CD4-positive, alpha-beta T cell treated with Interleukin-4 for 1 hour (primary cell): ENCODE measurements at regions not wholly inside any gene's neighbourhood (a gene's known extent, or its start where the extent isn't known, plus 50 kb on each side); places are given as distances from the start of the nearest gene placed in this dataset.

Experiments
- DNase-seq, 2 donors: peaks; one replicate each; pipeline ENCODE4 v3.0.0-alpha.2; 2020 to 2022

DNA sequence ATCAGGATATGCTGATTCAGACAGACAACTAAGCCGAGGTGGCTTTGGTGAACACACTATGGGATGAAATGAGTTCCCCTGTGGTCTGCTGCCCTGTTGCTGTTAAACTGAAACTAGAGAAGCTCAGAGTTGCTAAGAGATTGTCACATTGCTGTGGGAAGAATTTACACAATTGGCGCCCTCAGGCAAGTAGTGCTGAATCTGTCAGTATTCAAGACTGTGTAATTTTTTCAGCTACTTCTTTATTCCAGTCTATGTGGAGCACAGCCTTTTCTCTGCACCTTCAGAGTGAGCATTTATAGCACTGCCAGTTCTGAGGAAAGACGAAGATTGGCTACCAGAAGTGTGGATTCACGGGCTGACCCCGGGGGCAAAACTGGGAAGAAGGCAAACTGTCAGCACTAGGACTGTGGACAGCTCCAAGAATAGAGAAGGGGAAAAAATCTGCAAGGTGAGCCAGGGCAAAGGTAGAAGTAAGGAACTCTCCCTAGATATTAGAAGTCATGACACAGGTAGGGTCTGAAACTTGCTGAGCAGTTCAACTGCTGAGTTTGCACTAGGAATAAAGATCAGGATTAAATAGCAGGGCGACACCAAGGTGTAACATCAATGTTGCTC is 218.8 kb upstream of the TMPO start:
- no peak for DNase-seq

DNA sequence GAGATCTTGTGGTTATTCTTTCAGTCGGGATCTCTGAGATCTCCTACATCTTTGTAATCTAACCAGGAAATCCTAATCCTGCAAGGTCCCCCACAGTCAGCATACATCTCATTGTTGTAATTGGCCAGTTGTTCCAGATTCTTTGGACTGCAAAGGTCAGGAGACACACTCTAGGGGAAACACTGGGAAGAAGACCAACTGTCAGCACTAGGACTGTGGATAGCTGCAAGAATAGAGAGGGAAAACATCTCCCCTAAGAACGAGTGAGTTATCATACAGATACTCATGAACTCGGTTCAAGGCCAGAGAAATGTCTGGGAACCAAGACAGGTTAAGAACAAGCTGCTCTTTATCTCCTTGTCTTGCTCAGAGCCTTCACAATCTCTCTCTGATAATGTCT is 217.9 kb upstream of the TMPO start:
- no peak for DNase-seq

DNA sequence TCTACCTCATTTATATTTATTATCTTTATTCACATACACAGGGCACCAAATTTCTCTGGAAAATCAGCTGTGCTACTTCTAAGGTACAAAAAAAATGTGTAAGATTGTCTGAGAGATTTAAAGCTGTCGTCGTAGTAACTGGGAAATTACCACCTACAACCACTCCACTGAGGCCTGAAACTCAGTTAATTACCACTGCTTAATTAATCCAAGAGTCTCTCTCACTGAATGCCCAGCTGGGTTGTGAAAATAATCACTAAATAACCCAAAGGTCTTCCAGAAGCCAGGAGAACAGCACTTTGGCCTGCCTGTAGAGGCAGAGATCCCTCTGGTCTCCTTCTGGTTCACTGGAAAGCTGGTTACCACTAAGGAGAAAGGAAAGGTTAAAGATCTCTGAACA is 207.2 kb upstream of the TMPO start:
- DNase-seq, result no peak

DNA sequence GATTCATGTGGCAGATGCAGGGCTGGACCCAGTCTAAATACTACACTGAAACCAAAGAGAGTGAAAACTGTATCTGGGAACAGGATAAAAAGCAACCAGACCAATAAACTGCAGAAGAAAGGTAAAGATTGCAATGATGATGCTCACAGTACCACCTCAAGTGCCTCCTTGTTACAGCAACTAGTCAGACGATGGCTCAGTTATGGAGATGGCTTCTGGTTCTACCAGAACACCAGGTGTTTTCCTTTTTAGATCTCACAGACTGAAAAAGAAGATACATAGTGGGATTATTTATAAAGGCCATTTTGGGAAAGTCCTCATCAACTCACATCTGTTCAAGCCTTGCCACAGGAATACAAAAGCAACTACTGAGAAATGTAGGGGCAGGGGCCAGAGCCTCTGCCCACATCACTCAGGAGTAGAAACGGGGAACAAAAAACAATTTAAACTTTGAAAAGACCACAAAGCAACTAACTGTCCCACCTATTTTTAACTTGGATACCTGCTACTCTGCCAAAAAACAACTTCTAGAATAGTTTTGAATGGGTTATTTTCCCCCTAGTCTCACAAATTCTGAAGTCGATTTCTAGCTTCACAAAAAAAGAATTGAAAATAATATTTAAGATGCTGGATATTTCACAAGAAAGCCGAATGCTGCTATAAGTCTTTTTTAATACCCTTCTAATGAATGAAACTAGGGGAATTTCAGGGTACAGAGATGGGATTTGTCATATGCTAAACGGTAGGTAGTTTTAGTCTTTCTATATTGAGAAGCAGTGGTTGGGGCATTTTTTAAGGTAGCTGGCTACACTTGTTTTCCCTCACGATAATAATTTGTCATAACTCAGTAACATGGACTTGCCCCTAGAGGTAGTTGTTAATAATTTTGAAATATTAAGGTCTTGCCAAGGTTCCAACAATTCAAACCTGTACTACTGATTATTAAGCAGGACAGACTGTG is 197.2 kb upstream of the TMPO start:
- DNase-seq, result no peak

DNA sequence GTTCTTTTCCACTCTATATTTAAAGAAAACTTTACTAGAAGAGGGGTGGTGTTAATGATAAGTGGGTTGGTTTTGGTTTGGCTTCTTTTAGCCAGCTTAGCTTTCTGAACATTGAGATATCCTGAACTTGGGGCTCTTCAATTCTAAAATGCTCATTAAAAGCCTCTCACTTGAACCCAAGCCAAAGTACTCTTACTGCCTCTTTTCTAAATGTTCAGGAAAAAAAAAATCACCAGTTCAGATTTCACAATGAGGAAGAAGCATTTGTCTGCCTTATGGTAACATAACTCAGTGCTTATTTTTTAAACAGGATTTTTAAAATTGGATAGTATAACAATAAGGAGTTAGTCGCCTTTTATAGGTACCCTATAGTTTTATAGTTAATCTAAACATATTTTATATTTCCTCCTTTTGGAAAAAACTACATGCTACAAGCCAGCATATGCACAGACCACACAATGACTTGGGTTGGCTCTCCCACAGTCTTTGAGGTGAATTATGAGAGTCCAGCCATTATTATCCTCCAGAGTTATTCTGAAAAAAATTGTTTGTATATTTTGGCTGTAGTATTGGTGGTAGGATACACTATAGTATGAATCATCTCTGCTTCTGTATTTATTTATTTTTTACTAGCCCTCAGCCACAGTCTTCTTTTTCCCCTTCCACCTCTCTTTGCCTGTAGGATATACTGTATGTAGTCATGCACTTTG is 195.5 kb upstream of the TMPO start:
- no peak for DNase-seq

DNA sequence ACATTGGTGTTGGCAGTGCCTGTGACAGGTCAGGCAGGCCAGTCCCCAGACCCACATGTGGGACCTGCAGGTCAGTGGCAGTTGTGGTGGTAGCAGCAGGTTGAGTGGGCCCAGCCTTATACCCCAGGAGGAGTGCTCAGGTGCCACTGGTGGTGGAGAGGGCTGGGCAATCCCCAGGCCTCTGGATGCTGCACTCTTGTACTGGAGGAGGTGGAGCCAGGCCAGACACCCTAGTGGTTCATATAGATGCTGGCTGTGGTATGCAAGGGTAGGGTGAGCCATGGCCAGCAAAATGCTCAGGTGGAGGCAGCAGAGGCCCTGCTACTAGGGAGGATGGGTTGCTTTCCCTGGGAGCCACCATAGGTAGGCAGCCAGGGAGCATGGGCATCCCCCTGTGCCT is 190.4 kb upstream of the TMPO start:
- DNase-seq, result no peak

DNA sequence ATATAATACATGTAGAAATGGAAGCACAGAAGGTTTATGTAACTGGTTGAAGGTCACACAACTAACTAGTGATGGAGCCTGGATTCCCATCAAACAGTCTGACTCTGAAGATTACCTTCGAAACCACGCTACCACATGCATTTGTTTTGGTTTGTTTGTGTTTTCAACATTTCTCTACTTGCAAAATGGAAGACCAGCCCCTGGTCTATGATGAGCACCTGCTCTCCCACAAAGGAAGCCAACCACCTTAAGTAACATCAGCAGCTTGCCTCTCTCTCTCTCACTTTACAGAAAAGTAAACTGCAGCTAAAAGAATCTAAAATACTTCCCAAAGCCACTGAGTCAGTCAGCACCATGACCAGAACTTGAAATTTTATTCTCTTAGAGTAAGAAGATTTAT is 186.9 kb upstream of the TMPO start:
- DNase-seq, result no peak

DNA sequence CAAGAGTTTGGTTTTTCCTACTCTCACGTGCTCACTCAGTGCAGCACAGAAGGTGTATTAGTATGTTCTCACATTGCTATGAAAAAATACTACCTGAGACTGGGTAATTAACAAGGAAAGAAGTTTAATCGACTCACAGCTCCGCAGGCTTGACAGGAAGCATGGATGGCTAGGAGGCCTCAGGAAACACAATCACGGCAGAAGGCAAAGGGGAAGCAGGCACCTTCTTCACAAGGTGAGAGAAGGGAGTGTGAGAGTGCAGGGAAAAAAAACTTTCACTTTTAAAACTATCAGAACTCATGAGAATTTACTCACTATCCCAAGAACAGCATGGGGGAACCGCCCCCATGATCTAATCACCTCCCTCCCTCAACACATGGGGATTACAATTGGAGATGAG is 185.8 kb upstream of the TMPO start:
- no peak for DNase-seq

DNA sequence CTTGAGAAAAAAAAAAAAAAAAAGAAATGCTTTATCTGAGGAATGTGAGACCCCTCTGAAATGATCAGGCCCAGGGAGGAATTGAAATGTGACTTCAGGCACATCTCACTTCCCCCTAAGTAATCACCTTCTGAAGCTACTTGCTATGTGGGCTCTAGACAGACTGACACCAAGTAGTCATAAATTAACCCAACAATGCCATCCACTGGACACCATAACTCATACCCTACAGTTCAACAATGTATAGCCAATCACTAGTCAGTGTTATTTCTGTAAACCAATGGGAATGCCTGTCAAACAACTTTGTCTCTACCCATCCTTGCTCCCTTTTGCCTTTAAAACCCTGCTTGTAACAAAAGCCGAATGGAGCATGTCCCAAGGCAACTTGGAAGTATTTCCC is 182.7 kb upstream of the TMPO start:
- DNase-seq, result no peak

DNA sequence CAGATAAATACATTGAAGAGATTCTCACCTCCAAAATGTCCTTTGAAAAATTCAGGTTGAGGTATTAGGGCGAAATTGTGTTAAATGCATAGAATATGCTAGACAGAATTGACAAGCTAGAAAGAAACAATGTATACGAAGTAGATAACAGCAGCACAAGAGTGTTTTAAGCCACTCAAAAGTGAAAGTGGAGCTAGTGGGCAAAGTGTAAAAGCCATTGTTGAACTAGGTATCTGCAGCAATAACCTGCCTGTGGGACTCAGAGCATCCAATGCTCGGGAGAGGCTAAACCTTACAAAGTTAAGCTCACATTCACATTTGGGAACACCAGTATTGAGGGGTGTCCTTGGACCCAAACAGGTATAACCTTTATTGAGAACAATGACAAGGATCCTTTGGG is 180.6 kb upstream of the TMPO start:
- DNase-seq, result no peak

DNA sequence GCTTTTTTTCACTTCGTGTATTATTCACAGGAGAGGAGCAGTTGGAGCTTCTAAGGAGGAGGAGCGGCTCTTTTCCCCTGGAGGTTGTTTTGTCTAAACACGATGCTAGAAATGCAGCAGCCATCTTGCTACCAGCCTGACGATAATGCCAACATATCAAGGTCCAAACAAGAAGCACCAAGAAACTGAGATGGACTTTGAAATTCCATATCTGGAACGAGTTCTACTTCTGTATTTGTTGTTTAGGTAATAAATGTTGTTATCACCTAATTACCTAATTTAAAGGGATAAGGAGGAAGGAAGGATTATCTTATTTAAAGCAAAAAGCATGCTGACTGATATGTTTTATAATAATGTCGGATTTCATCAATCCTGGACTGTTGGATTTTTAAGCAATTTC is 174.4 kb upstream of the TMPO start:
- DNase-seq, result no peak

DNA sequence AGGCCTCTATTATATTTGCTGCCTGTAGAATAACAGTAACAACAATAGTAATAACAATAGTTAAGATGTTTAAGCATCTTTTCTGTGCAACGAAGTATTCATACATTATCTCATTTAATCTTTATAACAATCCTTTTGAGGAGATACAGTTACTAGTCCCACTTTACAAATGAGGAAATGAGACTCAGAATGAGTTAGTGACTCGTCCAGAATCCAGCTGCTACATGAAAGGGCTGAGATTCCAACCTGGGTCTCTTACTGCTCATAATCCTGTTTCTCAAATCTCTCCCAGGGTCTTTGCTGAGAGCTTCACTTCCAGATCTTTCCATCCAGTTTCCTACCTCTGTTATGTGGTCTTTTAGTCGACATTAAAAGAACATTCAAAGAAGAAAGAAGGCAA is 173.7 kb upstream of the TMPO start:
- DNase-seq, result no peak

DNA sequence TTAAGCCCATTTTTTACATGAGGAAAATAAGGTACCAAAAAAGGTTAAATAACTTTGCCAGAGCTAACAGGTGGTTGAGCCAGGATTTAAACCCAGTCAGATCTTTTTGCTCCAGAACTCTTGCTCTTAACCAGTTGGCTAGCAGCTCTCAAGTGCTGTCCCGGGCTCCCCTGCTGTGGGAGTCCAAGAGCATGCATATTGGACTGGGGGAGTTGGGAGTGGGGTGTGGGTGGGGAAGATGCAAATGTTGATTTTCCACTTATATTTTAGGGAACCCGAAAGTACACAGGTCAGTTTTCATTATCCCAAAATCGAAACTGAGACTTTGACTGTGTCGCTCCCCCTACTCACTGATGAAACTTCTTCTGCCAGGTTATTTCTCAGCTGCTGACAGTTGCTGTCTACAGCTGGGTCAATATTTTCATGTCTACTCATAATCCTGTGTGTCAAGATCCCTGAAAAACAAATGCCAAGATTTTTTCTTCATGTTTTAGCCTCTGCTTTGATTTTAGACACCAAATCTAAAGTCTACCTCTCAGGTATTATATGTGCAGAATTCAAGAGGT is 172.3 kb upstream of the TMPO start:
- DNase-seq, result no peak

DNA sequence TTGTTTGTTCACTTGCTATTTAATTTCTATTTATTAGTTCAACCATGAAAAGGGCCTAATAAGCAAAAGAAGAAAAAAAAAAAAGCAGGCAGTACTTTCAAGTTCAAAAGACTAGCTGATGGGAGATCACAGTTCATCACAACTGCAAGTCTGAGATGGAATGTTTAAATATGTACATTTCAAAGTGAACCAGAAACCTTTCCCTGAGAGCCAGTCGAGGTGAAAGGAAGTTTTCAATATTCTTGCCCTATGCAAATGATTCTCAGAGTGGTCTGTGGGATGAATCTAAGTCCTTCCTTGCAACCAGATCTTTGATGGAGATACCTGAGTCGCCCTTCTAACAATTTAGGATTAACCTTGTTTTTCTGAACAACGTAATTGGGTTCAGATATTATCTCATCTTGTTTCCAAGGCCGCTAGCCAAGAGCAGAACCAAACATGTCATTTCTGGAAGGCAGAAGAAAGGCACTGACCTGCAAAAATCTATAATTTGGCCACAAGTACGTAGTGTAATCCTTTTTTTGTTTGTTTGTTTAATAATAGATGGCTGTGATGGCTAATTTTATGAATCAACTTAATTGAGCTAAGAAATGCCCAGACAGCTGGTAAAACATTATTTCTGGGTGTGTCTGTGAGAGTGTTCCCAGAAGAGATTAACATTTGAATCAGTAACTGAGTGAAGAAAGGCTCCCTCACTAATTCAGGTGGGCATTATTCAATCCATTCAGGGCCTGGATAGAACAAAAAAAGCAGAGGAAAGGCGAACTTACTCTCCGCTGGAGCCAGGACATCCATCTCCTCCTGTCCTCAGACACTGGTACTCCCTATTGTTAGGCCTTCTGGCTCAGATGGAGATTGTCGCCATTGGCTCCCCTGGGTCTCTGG is 171.1 kb upstream of the TMPO start:
- no peak for DNase-seq

DNA sequence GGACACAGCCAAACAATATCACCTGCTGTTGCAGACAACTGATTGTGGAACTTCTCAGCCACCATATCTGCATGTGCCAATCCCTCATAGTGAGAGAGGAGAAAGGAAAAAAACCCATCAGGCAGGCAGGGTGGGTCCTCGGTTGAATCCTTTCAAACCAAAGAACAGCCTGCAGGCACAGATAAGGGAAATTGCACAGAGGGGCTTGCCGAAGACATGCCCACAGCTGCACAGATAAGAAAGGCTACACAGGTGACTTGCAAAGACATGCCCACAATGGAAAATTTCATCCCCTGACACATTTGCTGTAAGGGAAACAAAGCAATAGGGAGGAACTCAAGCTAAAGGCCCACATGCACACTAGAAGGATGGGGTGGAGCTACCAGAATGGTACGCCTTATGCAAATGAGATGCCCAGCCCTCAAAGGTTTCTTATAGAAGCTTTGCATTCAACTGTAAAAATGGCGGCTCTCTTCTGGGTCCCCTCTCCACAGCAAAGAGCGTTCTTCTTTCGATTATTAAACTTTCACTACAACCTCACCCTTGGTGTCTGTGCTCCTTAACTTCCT is 170.0 kb upstream of the TMPO start:
- DNase-seq, result no peak

DNA sequence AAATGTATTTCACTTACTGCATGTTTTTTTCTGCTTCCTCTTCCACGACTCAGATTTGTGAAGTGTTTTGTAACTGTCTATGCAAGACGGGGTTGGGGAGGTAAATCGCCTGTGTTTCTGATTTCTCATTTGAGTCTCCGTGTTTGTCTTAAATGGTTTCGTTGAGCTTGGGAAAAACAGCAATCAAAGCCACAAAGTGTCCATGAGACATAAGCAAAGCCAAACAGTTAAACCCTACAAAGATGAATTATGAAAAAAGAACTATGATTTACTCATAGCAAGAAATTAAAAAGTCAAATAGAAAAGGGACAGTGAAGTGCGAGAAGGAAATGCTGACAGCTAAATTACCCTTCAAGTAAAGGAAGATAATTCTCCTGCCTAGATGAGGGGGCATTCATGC is 164.3 kb upstream of the TMPO start:
- DNase-seq, result no peak

DNA sequence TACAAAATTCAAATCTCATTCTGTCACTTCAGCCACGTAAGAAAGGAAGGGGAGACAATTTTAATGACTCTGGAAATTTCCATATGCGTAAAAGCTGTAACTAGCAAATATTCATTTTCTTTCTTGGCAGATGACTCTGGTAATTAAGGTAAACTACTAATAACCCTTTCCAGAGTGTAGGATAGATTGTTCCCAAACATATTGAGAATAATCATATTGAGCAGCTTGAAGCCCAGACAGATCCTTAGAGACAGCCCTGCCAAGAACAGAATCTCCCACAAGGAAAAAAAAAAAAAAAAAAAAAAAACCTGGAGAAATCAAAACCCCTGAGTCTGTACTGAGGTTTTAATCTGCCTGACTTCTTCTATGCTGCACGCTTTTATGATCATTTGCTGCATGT is 163.6 kb upstream of the TMPO start:
- DNase-seq, result no peak

DNA sequence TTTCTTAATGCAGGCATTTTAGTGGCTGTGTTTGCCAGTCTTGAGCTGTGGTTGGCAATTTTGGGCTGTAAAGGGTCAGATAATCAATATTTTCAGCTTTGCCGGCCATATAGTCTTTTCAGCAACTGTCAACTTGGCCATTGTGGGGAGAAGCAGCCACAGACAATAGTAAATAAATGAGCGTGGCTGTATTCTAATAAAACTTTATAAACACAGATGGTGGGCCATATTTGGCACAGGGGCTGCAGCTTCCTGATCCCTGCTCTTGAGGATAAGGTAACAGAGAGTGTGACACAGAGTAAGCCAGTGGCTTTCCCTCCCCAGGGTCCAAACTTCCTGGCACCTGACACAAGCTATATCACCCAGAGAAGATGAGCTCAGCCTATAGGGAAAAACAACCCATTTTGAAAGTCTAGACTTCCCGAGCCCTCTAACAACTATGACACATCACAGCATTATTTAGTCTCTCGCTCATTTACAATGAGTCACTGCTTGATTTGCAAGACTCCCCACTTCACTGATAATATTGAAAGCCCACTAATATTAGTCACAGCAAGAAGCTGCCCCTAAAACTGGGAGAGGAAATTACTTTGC is 163.1 kb upstream of the TMPO start:
- no peak for DNase-seq

DNA sequence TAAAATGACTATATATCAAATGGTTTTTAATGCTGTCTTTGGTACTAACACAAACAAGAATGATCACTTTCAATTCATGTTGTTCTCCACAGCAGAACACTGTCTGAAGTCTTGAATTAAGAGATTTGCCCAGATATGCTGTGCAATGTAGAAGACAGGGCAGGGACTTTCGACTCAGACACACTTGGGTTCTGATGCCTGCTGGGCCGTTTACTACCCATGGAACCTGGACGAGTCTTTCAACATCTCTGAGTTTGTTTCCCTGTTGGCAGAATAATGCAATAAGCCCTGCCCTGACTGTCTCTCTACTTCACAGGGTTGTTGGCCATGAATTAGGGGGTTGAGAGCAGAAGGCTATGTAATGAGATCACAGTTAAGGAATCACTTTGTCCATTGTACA is 162.6 kb upstream of the TMPO start:
- no peak for DNase-seq

DNA sequence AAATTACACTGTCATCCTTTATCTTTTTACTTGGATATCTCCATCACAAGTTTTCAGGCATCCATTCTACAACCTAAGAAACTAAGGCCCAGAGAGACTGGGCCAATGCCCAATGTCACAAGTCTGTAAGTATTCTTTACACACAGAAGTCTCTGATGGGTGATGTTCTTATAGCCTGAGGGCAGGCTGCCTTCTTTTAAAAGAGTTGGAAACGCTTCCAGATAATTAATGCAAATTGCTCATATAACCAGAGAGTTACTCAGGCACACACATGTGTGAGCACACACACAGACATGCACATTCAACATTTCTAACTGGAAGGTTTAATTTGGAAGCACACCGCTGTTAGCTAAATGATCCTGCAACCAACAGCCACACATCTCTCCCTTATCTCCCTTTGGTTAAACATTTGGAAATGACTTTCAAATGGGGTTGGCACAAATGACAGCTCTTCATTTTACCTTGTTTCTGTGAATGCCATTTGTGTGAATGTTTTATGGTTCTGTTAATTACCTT is 160.8 kb upstream of the TMPO start:
- DNase-seq, result no peak

DNA sequence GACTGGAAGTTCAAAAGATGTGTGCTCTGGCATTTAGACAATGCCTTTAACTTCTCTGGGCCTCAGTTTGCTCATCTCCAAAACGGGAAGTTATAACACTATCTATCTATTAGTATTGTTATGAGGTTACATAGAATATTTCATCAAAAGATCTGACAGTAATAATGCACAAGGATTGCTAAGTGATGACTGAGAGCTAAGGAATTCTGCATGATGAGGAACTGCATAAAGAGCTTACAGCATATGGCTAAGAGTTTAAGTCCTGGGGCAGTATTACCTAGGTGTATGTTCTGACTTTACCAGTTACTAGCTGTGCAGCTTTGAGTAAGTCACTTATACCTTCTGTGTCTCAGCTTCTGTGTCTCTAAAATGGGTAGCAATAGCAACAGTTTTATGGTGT is 160.1 kb upstream of the TMPO start:
- no peak for DNase-seq

DNA sequence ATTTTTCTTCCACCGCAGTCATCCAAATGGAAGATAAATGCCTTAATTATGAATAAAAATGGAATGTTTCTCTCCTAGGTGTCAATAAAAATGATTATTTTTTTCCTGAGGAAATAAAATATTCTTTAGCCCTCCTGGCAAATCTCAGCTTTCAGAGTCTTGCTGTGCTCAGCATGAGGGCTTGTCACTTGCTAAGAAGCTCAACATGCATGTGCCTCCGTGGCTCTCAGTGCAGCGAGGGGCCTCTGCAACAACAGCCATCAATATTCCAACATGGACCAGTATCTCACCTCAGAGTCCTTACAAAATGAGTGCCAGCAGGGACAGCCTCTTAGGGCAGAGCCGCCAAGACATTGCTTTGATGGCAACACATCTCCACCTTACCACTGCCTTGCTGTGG is 159.5 kb upstream of the TMPO start:
- DNase-seq, result no peak
